ENCODE measurements at regions not wholly inside any gene's neighbourhood (a gene's known extent, or its start where the extent isn't known, plus 50 kb on each side); places are given as distances from the start of the nearest gene placed in this dataset.

DNA sequence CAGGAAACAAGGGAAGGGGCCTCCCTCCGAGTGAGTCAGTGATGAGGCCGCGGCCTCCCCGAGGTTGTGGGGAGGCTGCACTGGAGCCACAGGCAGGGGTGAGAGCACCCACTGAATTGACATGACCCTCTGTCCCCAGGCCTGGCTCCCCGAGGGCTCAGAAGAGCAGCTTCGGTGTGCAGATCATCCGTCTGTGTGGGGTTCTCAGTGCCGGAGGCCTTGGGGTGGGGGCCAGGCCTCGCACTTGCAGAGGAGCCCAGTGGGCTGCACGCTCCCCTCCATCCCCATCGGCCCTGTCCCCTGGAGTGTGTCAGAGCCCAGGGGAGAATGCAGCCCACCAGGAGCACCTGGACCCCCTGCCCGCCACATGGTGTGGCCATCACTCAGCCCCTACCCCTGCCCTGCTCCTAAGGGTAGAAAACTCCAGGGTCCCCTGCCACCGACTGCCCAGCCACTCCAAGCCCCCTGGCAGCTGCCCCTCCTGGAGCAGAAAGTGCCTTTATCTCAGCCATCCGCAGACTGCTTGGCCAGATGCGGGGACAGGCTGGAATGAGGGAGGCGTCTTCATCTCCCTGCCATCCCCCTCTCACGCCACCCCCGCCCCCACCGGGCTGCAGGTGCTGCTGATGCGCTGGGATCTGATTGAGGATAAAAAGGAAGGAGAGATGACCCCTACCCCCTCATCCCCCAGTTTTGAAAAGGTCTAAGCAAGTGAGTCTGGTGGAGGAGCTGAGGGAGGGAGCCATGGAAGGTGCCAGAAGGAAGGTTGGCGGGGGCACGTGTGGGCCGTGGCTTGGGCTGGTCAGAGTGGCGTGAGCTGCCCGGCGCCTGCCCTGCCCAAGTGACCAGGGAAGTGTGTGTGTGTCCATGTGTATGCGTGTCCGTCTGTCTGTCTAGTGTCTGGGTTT lies 358.3 kb downstream of the SEC14L1 start:
- no peak for TF ChIP-seq EP300 (IDR thresholded peaks at IDR 0.05)
- TF ChIP-seq, protein P1, sequence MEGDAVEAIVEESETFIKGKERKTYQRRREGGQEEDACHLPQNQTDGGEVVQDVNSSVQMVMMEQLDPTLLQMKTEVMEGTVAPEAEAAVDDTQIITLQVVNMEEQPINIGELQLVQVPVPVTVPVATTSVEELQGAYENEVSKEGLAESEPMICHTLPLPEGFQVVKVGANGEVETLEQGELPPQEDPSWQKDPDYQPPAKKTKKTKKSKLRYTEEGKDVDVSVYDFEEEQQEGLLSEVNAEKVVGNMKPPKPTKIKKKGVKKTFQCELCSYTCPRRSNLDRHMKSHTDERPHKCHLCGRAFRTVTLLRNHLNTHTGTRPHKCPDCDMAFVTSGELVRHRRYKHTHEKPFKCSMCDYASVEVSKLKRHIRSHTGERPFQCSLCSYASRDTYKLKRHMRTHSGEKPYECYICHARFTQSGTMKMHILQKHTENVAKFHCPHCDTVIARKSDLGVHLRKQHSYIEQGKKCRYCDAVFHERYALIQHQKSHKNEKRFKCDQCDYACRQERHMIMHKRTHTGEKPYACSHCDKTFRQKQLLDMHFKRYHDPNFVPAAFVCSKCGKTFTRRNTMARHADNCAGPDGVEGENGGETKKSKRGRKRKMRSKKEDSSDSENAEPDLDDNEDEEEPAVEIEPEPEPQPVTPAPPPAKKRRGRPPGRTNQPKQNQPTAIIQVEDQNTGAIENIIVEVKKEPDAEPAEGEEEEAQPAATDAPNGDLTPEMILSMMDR (IDR thresholded peaks at IDR 0.05), result no peak
- TF ChIP-seq POLR2A (IDR thresholded peaks at IDR 0.05), result no peak

DNA sequence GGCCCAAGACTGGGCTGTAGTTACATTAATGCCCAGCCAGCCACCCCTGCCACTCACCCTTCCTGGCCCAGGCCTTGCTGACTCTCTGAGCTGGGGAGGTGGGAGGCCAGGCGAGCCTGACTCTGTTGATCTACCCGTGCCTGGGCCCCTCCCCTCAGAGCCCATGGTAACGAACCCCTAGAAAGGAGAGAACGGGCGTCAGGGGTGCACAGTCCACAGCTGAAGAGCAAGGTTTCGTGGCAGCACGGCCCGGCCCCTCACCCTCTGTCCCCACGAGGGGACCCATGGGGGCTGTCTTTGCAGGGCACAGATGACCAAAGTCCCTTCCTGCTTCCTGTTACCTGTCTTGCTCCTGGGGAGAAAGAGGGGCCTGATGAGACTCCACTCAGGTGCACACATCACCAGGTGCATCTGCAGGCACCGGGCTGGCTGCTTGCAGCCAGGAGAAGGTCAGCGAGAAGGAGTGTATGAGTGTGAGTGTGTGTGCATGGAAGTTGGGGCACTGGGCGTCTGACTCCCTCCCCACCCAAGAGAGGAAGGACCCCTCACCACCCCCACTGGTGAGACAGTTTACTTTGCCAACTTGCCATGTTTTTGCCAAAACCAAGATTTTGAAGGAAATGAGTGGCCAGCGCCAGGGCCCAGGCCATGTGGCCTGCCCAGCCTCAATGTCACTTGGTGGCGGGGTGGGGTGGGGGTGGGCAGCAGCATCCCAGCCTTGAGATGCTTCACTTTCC lies 359.1 kb downstream of the SEC14L1 start:
- intact Hi-C loops (cut with DNase I), result loop anchor here in 2 of 4 donors (5.0 to 10.0 kb wide), 3 partner anchors 255 to 405 kb away; no protein-coding TSS in a partner anchor
- no peak for TF ChIP-seq POLR2A (IDR thresholded peaks at IDR 0.05)
- Histone ChIP-seq H3K9me3 (no peaks in the 10 kb centered on the region), H3K27me3 (no peaks in the 10 kb centered on the region), H3K27ac (no peak overlapping the region), H3K4me3 (no peak overlapping the region), H3K4me1 (ENCODE audit: insufficient read depth) (peaks cover 1% of the 10 kb centered on the region), H3K36me3 (no peaks in the 10 kb centered on the region)
- WGBS, 3 donors, result 86 to 90% (median 87%) methylated on average over 14 of the region's 14 CpGs
- DNase-seq, result no peak

More for the DNA sequence above, 358.3 kb downstream of the SEC14L1 start:
- intact Hi-C loops (cut with DNase I), result loop anchor here in 2 of 4 donors (5.0 to 10.0 kb wide), 3 partner anchors 254 to 404 kb away; no protein-coding TSS in a partner anchor
- Histone ChIP-seq H3K4me3 (no peak overlapping the region), H3K36me3 (no peaks in the 10 kb centered on the region), H3K27ac (no peak overlapping the region), H3K4me1 (ENCODE audit: insufficient read depth) (peaks cover 2% of the 10 kb centered on the region), H3K9me3 (no peaks in the 10 kb centered on the region), H3K27me3 (no peaks in the 10 kb centered on the region)
- no peak for DNase-seq
- 87 to 88% (median 87%) methylated on average over 28 of the region's 28 CpGs for WGBS, 3 donors

DNA sequence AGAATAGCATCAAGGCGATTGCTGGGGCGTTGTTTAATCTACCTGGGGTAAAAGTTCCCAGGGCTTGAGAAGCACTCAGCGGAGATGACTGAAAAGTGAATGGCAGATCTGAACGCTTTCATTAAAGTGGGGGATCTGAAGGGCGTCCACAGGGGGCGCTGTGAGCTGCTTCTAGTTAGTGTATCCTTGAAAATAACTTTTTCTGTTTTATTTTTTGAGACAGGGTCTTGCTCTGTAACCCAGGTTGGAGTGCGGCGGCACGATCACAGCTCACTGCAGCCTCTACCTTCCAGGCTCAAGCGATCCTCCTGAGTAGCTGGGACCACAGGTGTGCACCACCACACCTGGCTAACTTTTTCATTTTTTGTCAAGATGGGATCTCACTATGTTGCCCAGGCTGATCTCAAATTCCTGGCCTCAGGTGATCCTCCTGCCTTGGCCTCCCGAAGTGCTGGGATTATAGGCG lies 360.4 kb downstream of the SEC14L1 start:
- WGBS, 3 donors, result 90 to 91% (median 91%) methylated on average over 12 of the region's 12 CpGs
- Histone ChIP-seq H3K4me1 (ENCODE audit: insufficient read depth) (peaks cover 3% of the 10 kb centered on the region), H3K36me3 (no peaks in the 10 kb centered on the region), H3K9me3 (no peaks in the 10 kb centered on the region), H3K27ac (no peak overlapping the region), H3K4me3 (no peak overlapping the region), H3K27me3 (no peaks in the 10 kb centered on the region)
- intact Hi-C loops (cut with DNase I), result no loop called here
- peak in 1 of 5 donors; percentile 35 for DNase-seq
- TF ChIP-seq, protein P1 (IDR thresholded peaks at IDR 0.05), result no peak
- TF ChIP-seq POLR2A (IDR thresholded peaks at IDR 0.05) (no peak), EP300 (IDR thresholded peaks at IDR 0.05) (no peak)

DNA sequence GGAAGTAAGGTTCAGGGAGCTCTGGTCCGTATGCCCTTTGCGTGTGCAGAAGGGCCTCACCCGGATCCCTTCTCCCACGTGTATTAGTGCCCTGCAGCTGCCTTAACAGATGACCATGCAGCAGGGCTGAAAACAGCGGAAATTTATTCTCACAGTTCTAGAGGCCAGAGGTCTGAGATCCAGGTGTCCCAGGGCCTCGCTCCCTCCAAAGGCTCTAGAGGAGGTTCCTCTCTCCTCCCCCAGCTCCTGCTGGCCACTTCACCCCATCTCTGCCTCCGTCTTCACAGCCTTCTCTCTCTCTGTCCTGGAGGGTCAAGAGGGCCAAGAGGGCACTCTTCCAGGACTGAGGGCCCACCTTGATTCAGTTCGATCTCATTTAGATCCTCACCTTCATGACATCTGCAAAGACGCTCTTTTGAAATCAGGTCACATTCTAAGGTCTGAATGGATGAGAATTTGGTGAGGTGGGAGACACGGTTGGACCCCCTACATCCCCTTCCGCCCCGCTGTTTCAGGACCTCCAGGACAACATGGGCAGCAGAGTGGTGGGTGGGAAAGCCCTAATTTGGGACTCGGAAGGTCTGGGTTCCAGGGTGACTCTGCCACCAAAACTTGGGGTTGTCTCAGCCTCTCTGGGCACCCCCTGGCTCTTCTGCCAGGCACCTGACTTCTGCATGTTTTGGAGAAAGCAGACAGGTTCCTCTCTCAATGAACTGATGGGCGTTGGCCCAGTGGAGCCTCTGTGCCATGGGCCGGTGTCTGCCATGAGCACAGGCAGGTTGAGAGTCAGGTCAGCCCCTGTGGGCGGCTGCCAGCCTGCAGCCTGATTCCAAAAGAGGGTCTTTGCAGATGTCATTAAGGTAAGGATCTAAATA lies 361.2 kb downstream of the SEC14L1 start:
- TF ChIP-seq POLR2A (IDR thresholded peaks at IDR 0.05) (no peak), EP300 (IDR thresholded peaks at IDR 0.05) (no peak)
- TF ChIP-seq, protein P1 (IDR thresholded peaks at IDR 0.05), result no peak
- WGBS, 3 donors, result 88 to 90% (median 89%) methylated on average over 16 of the region's 16 CpGs

More for the DNA sequence above, 361.2 kb downstream of the SEC14L1 start:
- Histone ChIP-seq H3K4me3 (no peak overlapping the region), H3K9me3 (no peaks in the 10 kb centered on the region), H3K36me3 (no peaks in the 10 kb centered on the region), H3K27me3 (no peaks in the 10 kb centered on the region), H3K4me1 (ENCODE audit: insufficient read depth) (peaks cover 3% of the 10 kb centered on the region), H3K27ac (no peak overlapping the region)
- peak in 1 of 5 donors; percentile 34 for DNase-seq
- intact Hi-C loops (cut with DNase I), result no loop called here
